GM13977 (cell line): ENCODE measurements at regions not wholly inside any gene's neighbourhood (a gene's known extent, or its start where the extent isn't known, plus 50 kb on each side); places are given as distances from the start of the nearest gene placed in this dataset.
"Not testable (repeated sequence)": the region's sequence is repeated elsewhere in the genome, so short reads cannot be mapped to it uniquely, and the experiment has no call there.

Experiments used
- DNase-seq: peaks from one replicate; pipeline ENCODE4 v3.0.0; 2012; ENCODE audit warnings: low spot score
- in situ Hi-C: fragments of 300-500 bp; cut with MboI; formaldehyde crosslinking; loops from one replicate; pipeline ENCODE4 v1.12.0; 2022; ENCODE audit warnings: low sequenced_read_pairs, low pct_unique_long_range_greater_than_20kb, mixed read lengths, inconsistent platforms; ENCODE audit not compliant: unreplicated experiment
- TF ChIP-seq, protein P1 (sequence below): IDR thresholded peaks from 2 replicates; pipeline ENCODE4 v1.5.1; 2012; ENCODE audit warnings: mild to moderate bottlenecking, control low read depth; ENCODE audit not compliant: insufficient read depth; ENCODE audit errors: extremely low read depth, missing control alignments

DNA sequence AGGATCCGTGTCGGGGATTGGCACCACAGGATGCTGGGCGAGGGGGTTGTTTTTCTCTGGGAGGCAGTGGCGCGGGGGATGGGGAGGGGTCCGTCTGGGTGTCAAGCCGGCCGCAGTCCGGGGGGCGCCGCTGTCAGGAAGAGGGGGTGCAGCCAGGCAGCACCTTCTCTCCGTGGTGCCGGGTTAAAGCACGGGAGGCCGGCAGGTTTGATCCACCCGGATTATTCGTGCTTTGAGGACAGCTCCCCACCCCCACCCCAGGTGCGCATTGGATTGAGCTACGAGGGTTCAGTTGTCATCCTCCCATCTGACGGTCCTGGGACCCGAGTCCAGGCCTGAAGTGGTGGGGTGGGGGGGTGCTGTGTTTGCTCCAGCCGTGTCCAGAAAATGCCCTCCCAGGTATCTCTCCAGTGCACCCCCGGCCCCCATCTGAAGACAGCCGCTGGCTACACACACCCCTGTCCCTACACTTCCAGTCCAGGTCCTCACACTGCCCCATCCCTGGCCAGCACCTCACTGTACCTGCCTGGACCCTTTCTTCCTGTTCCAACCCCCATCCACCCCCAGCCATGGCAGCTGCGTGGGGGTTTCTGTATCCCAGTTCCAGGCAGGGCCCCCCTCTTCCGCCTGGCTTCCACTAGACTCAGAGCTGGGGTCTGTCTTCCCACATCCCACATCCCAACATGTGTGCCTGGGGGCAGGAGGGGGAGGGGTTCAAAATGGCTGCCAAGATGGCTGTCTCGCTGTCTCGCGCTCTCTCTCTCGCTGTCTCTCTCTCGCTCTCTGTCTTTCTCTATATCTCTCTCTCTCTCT lies 114.0 kb downstream of the CRLF3 start:
- in situ Hi-C loops = loop anchor here (25.0 kb wide), 1 partner anchor 373 kb away; the partner anchor contains the start of gene TMIGD1
- DNase-seq = not testable (repeated sequence)

DNA sequence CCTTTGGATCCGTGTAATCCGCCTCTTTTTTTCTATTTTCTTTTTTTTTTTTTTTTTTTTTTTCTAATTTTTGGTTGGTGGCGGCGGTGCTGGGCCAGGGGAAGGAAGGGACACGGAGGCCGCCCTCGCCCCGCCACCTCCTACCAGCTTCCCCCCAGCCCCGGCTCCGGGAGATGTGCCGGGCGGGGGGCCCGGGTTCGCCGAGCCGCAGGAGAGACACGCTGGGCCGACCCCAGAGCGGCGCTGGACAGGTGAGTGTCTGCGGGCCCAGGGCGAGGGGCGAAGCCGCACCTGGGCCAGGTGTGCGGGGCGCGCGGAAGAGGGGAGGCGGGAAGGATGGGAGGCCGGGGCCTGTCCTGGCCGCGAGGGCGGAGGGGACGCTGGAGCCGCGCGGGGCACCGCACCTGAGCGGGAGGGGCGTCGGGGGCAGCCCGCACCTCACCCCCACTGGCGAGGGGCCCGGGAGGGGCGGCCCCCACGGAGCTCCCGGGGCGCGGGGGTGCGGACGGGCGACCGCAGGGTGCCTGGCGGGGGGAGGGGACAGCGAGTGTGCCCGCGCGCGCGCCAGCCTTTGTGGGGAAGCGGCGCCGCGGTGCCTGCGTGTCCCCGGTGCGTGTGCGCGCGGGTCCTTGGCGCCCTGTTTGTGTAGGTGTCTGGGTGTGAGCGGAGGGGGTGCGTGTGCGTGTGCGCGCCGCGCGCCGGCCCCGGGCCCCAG lies 114.8 kb downstream of the CRLF3 start:
- DNase-seq = not testable (repeated sequence)
- in situ Hi-C loops = loop anchor here (25.0 kb wide), 1 partner anchor 372 kb away; the partner anchor contains the start of gene TMIGD1

DNA sequence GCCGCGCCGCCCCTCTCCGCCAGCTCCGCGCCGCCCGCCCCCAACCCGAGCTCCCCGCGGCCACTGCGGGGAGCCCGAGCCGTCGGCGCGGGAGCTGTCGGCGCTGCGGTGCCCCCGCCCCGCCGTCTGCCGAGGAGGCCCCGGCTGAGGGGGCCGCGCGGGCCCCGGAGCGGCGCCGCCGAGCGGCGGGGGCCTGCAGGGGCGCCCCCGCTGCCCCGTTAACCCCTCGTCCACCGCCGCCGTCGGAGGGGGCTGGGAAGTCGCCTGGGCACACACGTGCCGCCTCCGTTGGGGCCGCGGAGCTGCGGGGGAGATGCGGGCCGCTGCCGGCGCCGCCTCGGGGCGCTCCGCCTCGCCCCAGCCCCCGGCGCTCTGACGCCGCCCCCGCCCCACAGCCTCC lies 115.4 kb downstream of the CRLF3 start:
- in situ Hi-C loops = loop anchor here (25.0 kb wide), 1 partner anchor 372 kb away; the partner anchor contains the start of gene TMIGD1
- peak; percentile 51 for DNase-seq

DNA sequence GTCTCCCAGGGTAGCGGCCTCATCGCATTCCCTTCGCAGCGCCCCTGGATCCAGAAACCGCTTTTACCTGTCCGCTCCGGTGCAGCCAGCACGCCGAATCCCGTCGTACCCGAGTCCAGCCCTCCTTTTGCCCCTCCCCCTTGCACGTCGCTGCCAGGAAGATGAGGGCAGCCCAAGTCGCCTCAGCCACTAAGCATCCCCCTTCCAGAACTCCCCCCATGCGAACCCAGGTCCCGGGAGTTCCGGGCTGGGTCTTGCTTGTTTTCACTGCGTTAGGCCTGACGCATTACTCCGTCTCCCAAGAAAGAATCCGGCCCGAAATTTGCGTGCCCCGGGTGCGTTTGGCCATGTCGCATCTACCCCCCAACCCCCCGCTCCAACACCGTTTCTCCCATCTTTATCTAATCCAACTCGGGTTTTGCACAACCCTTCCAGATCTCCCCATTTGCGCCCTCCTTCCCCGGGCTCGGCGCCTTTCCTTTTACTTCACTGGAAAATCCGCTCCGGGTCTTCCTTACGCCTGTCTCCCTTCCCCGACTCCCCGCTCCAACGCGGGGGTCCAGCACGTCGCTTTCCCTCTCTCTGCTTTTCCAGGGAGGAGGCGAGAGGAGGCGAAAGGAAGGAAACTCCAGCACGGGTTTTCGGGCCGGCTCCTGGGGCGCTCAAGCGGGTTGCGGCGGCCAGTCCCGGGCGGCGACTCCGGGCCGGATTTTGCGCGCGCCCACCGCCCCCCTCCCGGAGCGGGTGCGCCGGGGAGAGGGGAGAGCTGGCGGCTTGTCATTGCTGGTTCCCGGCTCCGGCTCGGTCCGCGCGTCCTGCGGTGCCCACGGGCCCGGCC lies 116.0 kb downstream of the CRLF3 start:
- in situ Hi-C loops = loop anchor here (25.0 kb wide), 1 partner anchor 371 kb away; the partner anchor contains the start of gene TMIGD1
- peak; percentile 83 for DNase-seq

DNA sequence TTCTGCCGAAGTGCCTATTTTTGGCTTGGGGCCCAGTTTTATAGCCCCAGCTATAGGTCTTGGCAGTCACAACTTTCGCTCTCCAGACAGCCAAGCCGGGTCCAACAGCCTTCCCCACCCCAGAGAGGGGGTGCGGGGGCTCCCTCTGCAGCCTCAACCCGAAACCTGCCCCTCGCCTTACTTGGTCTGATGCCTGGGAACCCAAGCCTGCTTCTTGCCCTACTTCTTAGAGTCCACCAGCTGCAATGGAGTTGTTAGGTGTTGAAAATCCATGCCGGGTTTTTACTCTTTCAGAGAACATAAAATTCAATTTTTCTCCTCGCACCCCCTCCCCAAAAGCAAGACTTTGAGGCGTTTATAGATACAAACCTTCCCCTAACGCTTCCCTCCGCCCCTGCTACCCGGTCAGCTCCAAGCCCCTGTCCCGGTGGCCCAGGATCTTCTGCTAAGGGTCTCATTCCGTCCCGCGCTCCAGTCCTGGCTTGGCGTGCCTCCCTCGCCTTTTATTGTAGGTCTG lies 116.7 kb downstream of the CRLF3 start:
- DNase-seq = peak; percentile 42
- in situ Hi-C loops = loop anchor here (25.0 kb wide), 1 partner anchor 370 kb away; the partner anchor contains the start of gene TMIGD1

DNA sequence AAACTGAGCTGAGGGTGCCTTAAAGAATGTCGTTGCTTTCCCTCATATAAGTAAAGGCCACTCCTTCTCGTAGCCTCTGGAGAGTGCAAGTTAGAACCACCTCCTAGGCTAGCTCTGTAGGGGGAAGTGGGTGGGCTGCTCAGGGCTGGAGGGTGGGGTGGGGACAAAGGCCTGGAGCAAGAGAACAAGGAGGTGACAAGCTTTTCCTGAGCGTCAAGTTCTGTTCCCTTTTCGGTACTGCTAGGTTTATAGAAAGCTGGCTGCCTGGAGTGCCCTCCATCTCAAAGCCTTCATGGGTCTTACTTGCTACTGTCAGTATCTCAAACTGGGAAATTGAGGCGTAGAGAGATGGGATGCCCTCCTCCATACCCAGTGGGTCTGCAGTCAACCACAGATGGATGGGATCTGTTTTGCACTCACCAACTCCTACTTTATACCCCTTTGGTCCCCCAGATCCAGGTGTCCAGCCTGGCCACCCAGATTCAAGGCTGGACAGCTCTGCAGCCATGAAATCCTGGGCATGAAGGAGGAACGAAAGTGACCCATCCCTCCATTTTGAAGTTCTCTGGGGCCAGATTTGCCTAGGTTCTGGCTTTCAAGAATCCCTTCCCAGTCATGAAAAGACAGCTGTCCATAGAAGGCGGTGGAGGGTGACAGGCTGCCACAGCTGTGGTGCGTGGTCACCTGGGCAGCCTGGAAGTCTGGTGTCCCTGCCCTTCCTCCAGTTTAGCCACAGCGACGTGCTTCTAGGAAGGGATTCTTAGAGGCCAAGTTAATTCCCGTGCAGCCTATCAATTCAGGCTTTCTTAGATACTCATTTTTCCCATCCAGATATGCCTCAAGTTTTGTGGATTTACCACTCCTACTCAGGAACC lies 117.8 kb downstream of the CRLF3 start:
- in situ Hi-C loops = loop anchor here (25.0 kb wide), 1 partner anchor 369 kb away; the partner anchor contains the start of gene TMIGD1
- not testable (repeated sequence) for DNase-seq

DNA sequence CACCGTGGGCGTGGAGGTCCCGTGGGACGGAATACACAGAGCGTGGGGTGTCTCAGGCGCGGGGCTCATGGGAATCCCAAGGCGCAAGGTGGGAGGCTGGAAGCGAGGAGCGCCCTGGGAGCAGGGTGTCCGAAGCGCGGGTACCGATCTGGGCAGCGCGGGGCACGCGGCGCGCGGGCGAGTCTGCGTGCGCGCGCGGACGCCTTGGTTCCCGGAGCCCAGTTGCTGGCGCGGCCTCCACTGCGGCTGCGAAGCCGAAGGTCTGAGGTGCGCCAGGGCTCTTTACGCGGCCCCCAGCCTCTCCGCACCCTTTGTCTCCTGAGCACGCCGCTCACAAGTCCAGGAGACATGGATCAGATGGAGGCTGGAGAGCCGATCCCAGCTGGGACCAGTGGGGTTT lies 118.5 kb downstream of the CRLF3 start:
- in situ Hi-C loops = loop anchor here (25.0 kb wide), 1 partner anchor 369 kb away; the partner anchor contains the start of gene TMIGD1
- not testable (repeated sequence) for DNase-seq

DNA sequence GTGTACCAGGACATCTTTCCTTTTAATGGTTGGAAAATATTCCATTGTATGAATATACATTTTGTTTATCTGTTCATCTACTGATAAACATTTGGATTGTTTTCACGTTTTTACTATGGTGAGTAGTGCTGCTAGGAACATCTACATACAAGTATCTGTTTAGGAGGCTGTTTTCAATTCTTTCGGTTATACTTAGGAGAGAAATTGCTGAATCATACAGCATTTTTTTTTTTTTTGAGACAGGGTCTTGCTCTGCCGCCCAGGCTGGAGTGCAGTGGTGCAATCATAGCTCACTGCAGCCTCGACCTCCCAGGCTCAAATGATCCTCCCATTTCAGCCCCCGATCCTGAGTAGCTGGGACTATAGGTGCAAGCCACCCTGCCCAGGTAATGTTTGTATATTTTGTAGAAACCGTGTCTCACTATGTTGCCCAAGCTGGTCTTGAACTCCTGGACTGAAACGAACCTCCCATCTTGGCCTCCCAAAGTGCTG lies 122.9 kb downstream of the CRLF3 start:
- DNase-seq = no peak
- TF ChIP-seq, protein P1, sequence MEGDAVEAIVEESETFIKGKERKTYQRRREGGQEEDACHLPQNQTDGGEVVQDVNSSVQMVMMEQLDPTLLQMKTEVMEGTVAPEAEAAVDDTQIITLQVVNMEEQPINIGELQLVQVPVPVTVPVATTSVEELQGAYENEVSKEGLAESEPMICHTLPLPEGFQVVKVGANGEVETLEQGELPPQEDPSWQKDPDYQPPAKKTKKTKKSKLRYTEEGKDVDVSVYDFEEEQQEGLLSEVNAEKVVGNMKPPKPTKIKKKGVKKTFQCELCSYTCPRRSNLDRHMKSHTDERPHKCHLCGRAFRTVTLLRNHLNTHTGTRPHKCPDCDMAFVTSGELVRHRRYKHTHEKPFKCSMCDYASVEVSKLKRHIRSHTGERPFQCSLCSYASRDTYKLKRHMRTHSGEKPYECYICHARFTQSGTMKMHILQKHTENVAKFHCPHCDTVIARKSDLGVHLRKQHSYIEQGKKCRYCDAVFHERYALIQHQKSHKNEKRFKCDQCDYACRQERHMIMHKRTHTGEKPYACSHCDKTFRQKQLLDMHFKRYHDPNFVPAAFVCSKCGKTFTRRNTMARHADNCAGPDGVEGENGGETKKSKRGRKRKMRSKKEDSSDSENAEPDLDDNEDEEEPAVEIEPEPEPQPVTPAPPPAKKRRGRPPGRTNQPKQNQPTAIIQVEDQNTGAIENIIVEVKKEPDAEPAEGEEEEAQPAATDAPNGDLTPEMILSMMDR = no peak
- in situ Hi-C loops = loop anchor here (25.0 kb wide), 1 partner anchor 364 kb away; the partner anchor contains the start of gene TMIGD1

DNA sequence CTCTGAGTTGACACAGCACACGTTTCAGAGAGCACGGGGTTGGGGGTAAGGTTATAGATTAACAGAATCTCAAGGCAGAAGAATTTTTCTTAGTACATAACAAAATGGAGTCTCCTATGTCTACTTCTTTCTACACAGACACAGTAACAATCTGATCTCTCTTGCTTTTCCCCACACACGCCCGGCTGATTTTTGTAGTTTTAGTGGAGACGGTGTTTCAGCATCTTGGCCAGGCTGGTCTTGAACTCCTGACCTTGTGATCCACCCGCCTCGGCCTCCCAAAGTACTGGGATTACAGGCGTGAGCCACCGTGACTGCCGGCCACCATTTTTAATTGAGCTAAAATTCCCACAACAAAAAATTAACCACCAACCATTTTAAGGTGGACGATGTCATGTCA lies 123.7 kb downstream of the CRLF3 start:
- in situ Hi-C loops = loop anchor here (25.0 kb wide), 1 partner anchor 364 kb away; the partner anchor contains the start of gene TMIGD1
- DNase-seq = not testable (repeated sequence)
